SU-DHL-6 (cell line): ENCODE measurements at regions not wholly inside any gene's neighbourhood (a gene's known extent, or its start where the extent isn't known, plus 50 kb on each side); places are given as distances from the start of the nearest gene placed in this dataset.
"Not testable (repeated sequence)": the region's sequence is repeated elsewhere in the genome, so short reads cannot be mapped to it uniquely, and the experiment has no call there.

Source experiments
- EZH2phosphoT487 ChIP-seq: fragments of 200-600 bp; sonication (generic), shearing (Covaris generic); conservative IDR thresholded peaks from 2 replicates; pipeline ENCODE4 v1.6.1; 2018; ENCODE audit warnings: mild to moderate bottlenecking, antibody characterized with exemption, low read length, moderate library complexity, mixed read lengths
- TF ChIP-seq, protein P1 (sequence below): fragments of 200-600 bp; sonication (generic); IDR thresholded peaks from one replicate; pipeline ENCODE4 v1.5.1; 2017; ENCODE audit warnings: antibody characterized with exemption, mild to moderate bottlenecking, low read length, moderate library complexity; ENCODE audit not compliant: insufficient read depth, poor library complexity, severe bottlenecking

DNA sequence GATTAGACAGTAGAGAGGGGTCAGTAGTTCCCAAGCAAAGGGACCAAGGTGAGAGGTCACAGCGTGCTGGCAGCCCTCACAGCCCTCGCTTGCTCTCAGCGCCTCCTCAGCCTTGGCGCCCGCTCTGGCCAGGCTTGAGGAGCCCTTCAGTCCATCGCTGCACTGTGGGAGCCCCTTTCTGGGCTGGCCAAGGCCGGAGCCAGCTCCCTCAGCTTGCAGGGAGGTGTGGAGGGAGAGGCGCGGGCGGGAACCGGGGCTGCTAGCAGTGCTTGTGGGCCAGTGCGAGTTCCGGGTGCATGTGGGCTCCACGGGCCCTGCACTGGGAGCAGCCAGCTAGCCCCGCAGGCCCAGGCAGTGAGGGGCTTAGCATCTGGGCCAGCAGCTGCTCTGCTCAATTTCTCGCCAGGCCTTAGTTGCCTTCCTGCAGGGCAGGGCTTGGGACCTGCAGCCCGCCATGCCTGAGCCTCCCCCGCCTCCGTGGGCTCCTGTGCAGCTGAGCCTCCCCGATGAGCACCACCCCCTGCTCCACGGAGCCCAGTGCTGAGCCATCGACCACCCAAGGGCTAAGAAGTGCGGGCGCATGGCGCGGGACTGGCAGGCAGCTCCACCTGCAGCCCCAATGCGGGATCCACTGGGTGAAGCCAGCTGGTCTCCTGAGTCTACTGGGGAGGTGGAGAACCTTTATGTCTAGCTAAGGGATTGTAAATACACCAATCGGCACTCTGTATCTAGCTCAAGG lies 177.0 kb downstream of the TBX18 start:
- TF ChIP-seq, protein P1, sequence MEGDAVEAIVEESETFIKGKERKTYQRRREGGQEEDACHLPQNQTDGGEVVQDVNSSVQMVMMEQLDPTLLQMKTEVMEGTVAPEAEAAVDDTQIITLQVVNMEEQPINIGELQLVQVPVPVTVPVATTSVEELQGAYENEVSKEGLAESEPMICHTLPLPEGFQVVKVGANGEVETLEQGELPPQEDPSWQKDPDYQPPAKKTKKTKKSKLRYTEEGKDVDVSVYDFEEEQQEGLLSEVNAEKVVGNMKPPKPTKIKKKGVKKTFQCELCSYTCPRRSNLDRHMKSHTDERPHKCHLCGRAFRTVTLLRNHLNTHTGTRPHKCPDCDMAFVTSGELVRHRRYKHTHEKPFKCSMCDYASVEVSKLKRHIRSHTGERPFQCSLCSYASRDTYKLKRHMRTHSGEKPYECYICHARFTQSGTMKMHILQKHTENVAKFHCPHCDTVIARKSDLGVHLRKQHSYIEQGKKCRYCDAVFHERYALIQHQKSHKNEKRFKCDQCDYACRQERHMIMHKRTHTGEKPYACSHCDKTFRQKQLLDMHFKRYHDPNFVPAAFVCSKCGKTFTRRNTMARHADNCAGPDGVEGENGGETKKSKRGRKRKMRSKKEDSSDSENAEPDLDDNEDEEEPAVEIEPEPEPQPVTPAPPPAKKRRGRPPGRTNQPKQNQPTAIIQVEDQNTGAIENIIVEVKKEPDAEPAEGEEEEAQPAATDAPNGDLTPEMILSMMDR, result not testable (repeated sequence)
- TF ChIP-seq EZH2phosphoT487, result not testable (repeated sequence)
